HCT116 (cell line): ENCODE measurements at regions not wholly inside any gene's neighbourhood (a gene's known extent, or its start where the extent isn't known, plus 50 kb on each side); places are given as distances from the start of the nearest gene placed in this dataset.

Source experiments
- ATAC-seq: fragments of 200-7000 bp; cut with Tn5 transposase; 2 replicates; pipeline ENCODE4 v1.9.1; 2020; ENCODE audit warnings: mild to moderate bottlenecking, moderate library complexity
- BruUV-seq: library from RNA; stranded (reverse); fragments of 400-500 nt; replicated peaks from 2 replicates; lab custom pipeline; 2021; lab: Mats Ljungman, UMichigan
- CTCF ChIA-PET: fragments of 300-600 bp; sonication (Branson Sonifier 250); formaldehyde crosslinking; loops from one replicate; lab custom pipeline; 2021; ENCODE audit warnings: antibody characterized with exemption; lab: Charles Lee
- POLR2A ChIA-PET: fragments of 300-600, 350-600 bp; sonication (Branson Sonifier 250); formaldehyde crosslinking; loops from one replicate; lab custom pipeline; 2021; ENCODE audit warnings: antibody characterized with exemption; lab: Charles Lee
- RAD21 ChIA-PET, 2 experiments: fragments of 300-600 bp; sonication (Branson Sonifier 250); formaldehyde crosslinking; loops; one replicate each; lab custom pipeline; 2023; ENCODE audit warnings: low total read pairs in 2 of 2; ENCODE audit not compliant: uncharacterized antibody in 2 of 2, unreplicated experiment in 2 of 2, low non-redundant PET in 1 of 2; lab: Charles Lee
- DNase-seq: peaks from one replicate; pipeline ENCODE4 v3.0.0-alpha.2; 2010; ENCODE audit warnings: low read depth, low spot score
- H2AFZ ChIP-seq: fragments of 200-600 bp; shearing (Covaris generic), sonication (generic); 2 replicates; pipeline ENCODE4 v1.6.1; 2017; ENCODE audit warnings: low read depth, mixed run types, mixed read lengths, antibody characterized with exemption, low read length; ENCODE audit not compliant: poor library complexity, severe bottlenecking
- H3K27ac ChIP-seq: 2 replicates; pipeline ENCODE4 v1.5.1; 2012; ENCODE audit warnings: low read depth, low read length
- H3K27me3 ChIP-seq: fragments of 200-600 bp; sonication (generic); 2 replicates; pipeline ENCODE4 v1.6.1; 2016; ENCODE audit warnings: mixed run types, low read length, mixed read lengths; ENCODE audit not compliant: insufficient read depth
- H3K36me3 ChIP-seq, 2 experiments: fragments of 200-500 bp in 1 of 2; fragments of 200-600 bp in 1 of 2; sonication (Bioruptor generic) in 1 of 2; sonication (generic) in 1 of 2; 2 replicates each; pipeline versions ENCODE4 v1.5.1 to v1.6.1; 2014 to 2016; ENCODE audit warnings: low read length in 2 of 2, inconsistent platforms in 1 of 2, mixed read lengths in 1 of 2, mixed run types in 1 of 2; ENCODE audit not compliant: insufficient read depth in 2 of 2, control insufficient read depth in 1 of 2
- H3K4me1 ChIP-seq, 2 experiments: fragments of 200-600 bp in 1 of 2; sonication (generic) in 1 of 2; 2 replicates each; pipeline versions ENCODE4 v1.5.1 to v1.6.1; 2012 to 2017; ENCODE audit warnings: low read length in 2 of 2, inconsistent platforms in 1 of 2, mild to moderate bottlenecking in 1 of 2, mixed read lengths in 1 of 2, mixed run types in 1 of 2, moderate library complexity in 1 of 2; ENCODE audit not compliant: insufficient read depth in 2 of 2, control insufficient read depth in 1 of 2
- H3K4me2 ChIP-seq: fragments of 200-600 bp; sonication (generic); 2 replicates; pipeline ENCODE4 v1.6.1; 2017; ENCODE audit warnings: mixed run types, low read length, mixed read lengths
- H3K4me3 ChIP-seq, 2 experiments: fragments of 200-600 bp in 1 of 2; sonication (generic) in 1 of 2; replicated peaks in 1 of 2; 2 replicates each; pipeline ENCODE4 v1.5.1; 2011 to 2016; ENCODE audit warnings: low read length in 2 of 2, control low read depth in 1 of 2, low read depth in 1 of 2, mild to moderate bottlenecking in 1 of 2, mixed read lengths in 1 of 2, mixed run types in 1 of 2
- H3K79me2 ChIP-seq: fragments of 200-600 bp; sonication (generic); 2 replicates; pipeline ENCODE4 v1.6.1; 2017; ENCODE audit warnings: mild to moderate bottlenecking, mixed run types, low read length, moderate library complexity, mixed read lengths; ENCODE audit not compliant: insufficient read depth
- H3K9ac ChIP-seq: fragments of 200-600 bp; sonication (generic); 2 replicates; pipeline ENCODE4 v1.6.1; 2016; ENCODE audit warnings: low read length, mixed read lengths
- H3K9me2 ChIP-seq: fragments of 200-600 bp; sonication (generic), shearing (Covaris generic); 2 replicates; pipeline ENCODE4 v1.6.1; 2017; ENCODE audit warnings: mixed run types, mild to moderate bottlenecking, moderate library complexity; ENCODE audit not compliant: insufficient read depth
- H3K9me3 ChIP-seq, 2 experiments: fragments of 200-500 bp in 1 of 2; fragments of 200-600 bp in 1 of 2; sonication (Bioruptor generic) in 1 of 2; sonication (generic) in 1 of 2; 2 replicates each; pipeline ENCODE4 v1.6.1; 2014 to 2017; ENCODE audit warnings: low read length in 2 of 2, mixed read lengths in 2 of 2, inconsistent platforms in 1 of 2, low read depth in 1 of 2, mild to moderate bottlenecking in 1 of 2, mixed run types in 1 of 2, moderate library complexity in 1 of 2; ENCODE audit not compliant: control insufficient read depth in 1 of 2, insufficient read depth in 1 of 2
- H4K20me1 ChIP-seq: fragments of 200-600 bp; sonication (generic), shearing (Covaris generic); 2 replicates; pipeline ENCODE4 v1.6.1; 2017; ENCODE audit warnings: mixed run types, mild to moderate bottlenecking, moderate library complexity; ENCODE audit not compliant: insufficient read depth
- ELF1 ChIP-seq: IDR thresholded peaks from 2 replicates; pipeline ENCODE4 v1.6.1; 2012; ENCODE audit warnings: low read depth, borderline replicate concordance
- SP1 ChIP-seq: IDR thresholded peaks from 2 replicates; pipeline ENCODE4 v1.6.1; 2012; ENCODE audit warnings: low read depth
- ZFX ChIP-seq: fragments of 450-650 bp; IDR thresholded peaks from 2 replicates; pipeline ENCODE4 v1.6.1; 2017
- intact Hi-C: fragments of 100-400 bp; cut with micrococcal nuclease; formaldehyde crosslinking; loops from 2 replicates; pipeline ENCODE4 v1.10.0; 2022
- TF ChIP-seq, protein P1 (sequence below): IDR thresholded peaks from 2 replicates; pipeline ENCODE4 v1.6.1; 2012; ENCODE audit warnings: low read depth
- TF ChIP-seq, protein P2 (sequence below): IDR thresholded peaks from 2 replicates; pipeline ENCODE4 v1.6.1; 2011; ENCODE audit warnings: mild to moderate bottlenecking, low read length, moderate library complexity; ENCODE audit not compliant: insufficient replicate concordance; ENCODE audit errors: extremely low read depth

DNA sequence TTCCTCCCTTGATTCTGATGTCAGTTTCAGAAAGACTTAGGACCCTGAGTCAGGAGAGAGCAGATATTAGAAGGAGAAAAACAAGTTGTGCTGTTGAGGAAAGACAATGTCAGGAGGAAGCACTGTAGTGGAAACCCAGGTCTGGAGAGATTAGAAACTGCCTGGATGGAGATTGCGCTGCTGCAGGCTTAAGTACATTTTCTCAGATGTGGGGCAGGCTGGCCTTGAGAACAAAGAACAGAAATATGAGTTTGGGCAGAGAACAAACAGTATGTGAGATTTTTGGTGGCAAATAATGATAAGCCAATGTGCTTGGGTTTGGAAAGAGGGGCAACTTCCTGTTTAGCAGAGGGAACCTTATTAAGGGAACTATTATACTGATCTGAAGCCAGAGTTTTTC is 74.3 kb upstream of the PRMT8 start:
- BruUV-seq = no TSS peak
- ChIA-PET CTCF (interaction anchor here (0.8 kb wide), 1 partner anchor 117 kb away, joined by 3 read pairs; no protein-coding TSS in a partner anchor), POLR2A (no interaction called here)
- no peak for DNase-seq
- H4K20me1 ChIP-seq = no peaks in the 10 kb centered on the region
- no peak overlapping the region for H3K27ac ChIP-seq
- H3K4me2 ChIP-seq = no peak overlapping the region
- H2AFZ ChIP-seq = no peak overlapping the region
- intact Hi-C loops = no loop called here
- H3K4me3 ChIP-seq = no peak overlapping the region
- H3K36me3 ChIP-seq = no peaks in the 10 kb centered on the region
- no peaks in the 10 kb centered on the region for H3K4me1 ChIP-seq
- H3K9ac ChIP-seq = no peak overlapping the region
- no peaks in the 10 kb centered on the region for H3K9me3 ChIP-seq
- no peaks in the 10 kb centered on the region for H3K79me2 ChIP-seq
- H3K9me2 ChIP-seq = no peaks in the 10 kb centered on the region
- TF ChIP-seq ELF1 (no peak), ZFX (no peak), SP1 (no peak)
- TF ChIP-seq, protein P1, sequence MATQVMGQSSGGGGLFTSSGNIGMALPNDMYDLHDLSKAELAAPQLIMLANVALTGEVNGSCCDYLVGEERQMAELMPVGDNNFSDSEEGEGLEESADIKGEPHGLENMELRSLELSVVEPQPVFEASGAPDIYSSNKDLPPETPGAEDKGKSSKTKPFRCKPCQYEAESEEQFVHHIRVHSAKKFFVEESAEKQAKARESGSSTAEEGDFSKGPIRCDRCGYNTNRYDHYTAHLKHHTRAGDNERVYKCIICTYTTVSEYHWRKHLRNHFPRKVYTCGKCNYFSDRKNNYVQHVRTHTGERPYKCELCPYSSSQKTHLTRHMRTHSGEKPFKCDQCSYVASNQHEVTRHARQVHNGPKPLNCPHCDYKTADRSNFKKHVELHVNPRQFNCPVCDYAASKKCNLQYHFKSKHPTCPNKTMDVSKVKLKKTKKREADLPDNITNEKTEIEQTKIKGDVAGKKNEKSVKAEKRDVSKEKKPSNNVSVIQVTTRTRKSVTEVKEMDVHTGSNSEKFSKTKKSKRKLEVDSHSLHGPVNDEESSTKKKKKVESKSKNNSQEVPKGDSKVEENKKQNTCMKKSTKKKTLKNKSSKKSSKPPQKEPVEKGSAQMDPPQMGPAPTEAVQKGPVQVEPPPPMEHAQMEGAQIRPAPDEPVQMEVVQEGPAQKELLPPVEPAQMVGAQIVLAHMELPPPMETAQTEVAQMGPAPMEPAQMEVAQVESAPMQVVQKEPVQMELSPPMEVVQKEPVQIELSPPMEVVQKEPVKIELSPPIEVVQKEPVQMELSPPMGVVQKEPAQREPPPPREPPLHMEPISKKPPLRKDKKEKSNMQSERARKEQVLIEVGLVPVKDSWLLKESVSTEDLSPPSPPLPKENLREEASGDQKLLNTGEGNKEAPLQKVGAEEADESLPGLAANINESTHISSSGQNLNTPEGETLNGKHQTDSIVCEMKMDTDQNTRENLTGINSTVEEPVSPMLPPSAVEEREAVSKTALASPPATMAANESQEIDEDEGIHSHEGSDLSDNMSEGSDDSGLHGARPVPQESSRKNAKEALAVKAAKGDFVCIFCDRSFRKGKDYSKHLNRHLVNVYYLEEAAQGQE = no peak
- TF ChIP-seq, protein P2, sequence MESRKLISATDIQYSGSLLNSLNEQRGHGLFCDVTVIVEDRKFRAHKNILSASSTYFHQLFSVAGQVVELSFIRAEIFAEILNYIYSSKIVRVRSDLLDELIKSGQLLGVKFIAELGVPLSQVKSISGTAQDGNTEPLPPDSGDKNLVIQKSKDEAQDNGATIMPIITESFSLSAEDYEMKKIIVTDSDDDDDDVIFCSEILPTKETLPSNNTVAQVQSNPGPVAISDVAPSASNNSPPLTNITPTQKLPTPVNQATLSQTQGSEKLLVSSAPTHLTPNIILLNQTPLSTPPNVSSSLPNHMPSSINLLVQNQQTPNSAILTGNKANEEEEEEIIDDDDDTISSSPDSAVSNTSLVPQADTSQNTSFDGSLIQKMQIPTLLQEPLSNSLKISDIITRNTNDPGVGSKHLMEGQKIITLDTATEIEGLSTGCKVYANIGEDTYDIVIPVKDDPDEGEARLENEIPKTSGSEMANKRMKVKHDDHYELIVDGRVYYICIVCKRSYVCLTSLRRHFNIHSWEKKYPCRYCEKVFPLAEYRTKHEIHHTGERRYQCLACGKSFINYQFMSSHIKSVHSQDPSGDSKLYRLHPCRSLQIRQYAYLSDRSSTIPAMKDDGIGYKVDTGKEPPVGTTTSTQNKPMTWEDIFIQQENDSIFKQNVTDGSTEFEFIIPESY = no peak
- TF ChIP-seq, all 23 proteins: peak for 0
- peaks cover 29% of the 10 kb centered on the region; the same call in 1 of the 2 replicates for H3K27me3 ChIP-seq
- RAD21 ChIA-PET = no interaction called here
- ATAC-seq = no peak
